ENCODE measurements at regions not wholly inside any gene's neighbourhood (a gene's known extent, or its start where the extent isn't known, plus 50 kb on each side); places are given as distances from the start of the nearest gene placed in this dataset.

DNA sequence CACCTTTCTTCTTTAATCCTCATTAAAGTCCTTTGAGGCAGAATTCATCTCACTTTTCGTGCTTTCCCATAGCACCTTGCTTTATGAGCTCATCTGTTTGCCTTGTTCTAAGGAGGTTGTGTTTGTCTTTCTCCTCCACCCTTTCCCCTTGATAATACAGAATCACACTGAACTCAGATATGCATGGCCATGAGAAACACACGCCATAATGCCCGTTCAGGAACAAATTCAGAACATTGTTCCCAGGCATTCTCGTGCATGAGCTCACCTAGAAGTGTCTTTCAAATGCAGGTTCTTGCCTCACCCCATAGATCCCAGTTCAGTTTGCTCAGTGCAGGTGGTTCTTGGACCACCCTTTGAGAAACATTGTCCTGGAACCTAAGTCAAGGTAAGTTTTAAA is 71.1 kb downstream of the TMEM114 start:
- no peak for DNase-seq

- DNase-seq = no peak
Measured at GRCh38 chr16:8517280-8517679, 73.0 kb downstream of the TMEM114 start.

- DNase-seq = no peak
Measured at GRCh38 chr16:8516471-8516870, 73.8 kb downstream of the TMEM114 start.

DNA sequence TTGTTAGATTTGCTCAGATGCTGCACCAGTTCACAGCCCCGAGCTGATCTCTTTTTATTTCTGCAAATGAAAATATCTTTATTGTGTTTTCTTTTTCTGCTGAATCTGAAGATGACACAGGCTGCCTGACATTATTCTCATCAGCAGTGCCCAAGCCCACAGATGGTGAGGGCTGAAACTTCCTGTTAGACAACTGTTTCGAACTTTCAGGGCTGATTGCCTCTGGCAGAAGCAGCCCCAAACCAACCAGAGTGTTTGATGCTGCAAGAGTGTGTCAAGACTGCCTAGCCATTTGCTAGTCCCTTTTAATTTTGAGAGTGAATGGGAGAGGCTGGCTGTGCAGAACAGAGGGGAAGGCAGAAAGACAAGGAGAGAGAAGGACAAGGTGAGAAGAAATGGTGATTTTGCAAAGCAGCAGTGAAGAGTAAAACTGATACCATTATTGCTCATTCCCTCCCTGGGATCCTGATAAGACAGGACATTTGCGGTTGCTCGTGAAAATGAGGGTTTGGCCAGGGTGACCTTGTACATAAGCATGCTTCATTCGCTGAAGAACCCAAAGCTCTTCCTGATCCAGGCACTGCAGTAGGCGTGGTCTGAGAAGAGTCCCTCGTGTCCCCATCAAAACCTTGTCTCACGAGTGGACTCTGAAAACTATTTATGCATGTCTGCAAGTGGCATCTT is 77.2 kb downstream of the TMEM114 start:
- no peak for DNase-seq

GRCh38 chr16:8511464-8511863 is 78.8 kb downstream of the TMEM114 start:
- DNase-seq = no peak

- no peak for DNase-seq
Measured at GRCh38 chr16:8510160-8510559, 80.2 kb downstream of the TMEM114 start.

- DNase-seq = no peak
Measured at GRCh38 chr16:8505327-8505991, 84.9 kb downstream of the TMEM114 start.

DNA sequence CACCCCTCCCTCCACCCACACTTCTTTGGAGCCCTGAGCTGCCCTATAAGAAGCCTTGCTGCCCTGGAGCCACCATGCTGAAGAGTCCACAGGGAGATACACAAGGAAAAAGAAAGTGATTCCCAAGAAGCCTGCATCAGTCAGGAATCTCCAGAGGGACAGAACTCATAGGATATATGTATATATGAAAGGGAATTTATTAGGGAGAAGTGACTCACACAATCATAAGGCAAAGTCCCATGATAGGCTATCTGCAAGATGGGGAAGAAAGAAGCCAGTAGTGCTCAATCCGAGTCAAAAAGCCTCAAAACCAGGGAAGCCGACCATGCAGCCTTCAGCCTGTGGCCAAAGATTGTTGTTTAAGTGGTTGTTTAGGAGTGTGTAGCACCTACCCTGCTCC is 87.9 kb downstream of the TMEM114 start:
- no peak for DNase-seq

GRCh38 chr16:8500351-8500750 is 90.0 kb downstream of the TMEM114 start:
- DNase-seq = no peak

- no peak for DNase-seq
Measured at GRCh38 chr16:8496364-8496763, 93.9 kb downstream of the TMEM114 start.

DNA sequence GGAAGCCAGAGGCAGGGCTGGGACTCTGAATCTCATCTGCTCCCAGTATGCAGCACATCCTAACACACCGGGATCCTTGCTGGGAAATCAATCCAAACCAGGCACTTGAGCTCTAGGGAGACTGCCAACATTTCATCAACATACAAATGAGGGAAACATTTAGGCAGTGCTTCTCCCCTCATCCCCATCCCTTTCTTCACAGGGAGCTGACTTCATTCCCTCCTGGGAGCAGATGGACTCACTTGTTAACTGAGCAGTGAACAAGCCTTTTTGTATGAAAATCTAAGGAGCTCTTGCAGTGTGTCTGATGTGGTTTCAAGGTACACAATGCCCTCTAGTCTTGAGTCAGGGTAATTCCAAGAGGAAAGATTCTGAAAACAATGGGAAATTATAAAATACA is 96.3 kb downstream of the TMEM114 start:
- peak in 1 of 2 donors; percentile 7 for DNase-seq

- DNase-seq = no peak
Measured at GRCh38 chr16:8492690-8493089, 97.6 kb downstream of the TMEM114 start.

DNA sequence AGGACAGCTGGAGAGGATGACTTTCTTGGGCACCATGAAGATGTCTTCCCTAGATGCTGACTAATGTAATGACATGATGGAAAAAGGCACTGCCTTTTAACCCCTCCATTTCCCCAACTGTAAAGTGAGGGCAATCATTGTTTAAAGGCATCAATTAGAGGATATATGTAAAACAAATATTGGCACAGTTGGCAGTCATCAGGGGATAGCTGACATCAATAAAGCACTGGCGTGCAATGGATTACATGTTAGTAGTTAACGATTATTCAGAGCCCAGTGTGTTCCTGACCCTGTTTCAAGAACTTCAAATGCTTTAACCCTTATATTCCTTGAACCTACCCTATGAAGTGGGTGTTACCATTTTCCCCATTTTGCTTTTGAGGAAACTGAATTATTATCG is 100.7 kb downstream of the TMEM114 start:
- DNase-seq = no peak

GRCh38 chr16:8486985-8487384 is 103.3 kb downstream of the TMEM114 start:
- DNase-seq = no peak

- DNase-seq = no peak
Measured at GRCh38 chr16:8483396-8483795, 106.9 kb downstream of the TMEM114 start.

GRCh38 chr16:8481810-8482209 is 108.5 kb downstream of the TMEM114 start:
- DNase-seq = no peak

DNA sequence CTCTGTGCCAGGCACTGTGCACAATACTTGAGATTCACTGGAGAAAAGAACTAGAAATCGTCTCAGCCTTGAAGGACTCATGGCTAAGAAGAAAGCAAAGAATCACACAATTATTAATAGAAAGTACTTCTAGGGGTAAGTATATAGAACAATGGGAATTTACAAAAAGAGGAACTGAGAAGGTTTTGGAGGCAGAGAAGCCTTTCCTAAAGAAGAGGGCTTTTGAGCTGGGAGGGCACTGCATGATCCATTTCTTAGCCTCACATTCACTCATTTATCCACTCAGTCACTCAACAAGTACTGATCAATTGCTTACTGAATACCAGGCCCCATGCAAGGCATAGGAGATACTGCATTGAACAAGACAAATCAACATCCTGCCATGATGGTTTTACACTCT is 113.5 kb downstream of the TMEM114 start:
- DNase-seq = no peak

GRCh38 chr16:8474587-8474986 is 115.7 kb downstream of the TMEM114 start:
- DNase-seq = no peak

DNA sequence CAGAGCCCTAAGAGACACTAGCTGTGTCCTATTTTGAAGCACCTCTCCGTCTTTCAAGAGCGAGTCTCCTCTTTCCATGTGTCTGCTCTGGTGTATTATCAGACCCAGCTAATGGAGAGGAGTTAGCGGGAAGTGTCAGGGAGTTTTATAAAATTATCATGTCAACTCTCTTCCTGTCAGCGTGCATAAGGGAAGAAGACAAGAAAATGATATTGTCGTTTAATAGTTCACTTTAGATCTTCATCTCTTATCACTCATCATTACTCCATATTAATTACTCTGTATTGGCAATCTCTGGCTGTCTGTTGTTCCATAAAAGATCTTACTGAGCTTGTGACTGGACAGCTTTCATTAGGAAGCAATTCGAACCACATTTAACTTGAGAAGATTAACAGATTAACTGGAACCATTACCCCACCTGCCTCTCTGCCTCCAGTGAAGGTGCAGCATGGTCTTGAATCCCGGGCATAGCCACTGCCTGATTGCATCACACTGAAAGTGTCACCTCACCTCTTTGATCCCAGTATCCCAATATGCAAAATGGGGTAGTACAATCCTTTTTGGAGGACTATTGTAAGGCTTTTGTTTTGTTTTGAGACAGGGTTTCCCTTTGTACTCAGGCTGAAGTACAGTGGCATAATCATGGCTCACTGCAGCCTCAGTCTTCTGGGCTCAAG is 121.1 kb downstream of the TMEM114 start:
- DNase-seq = no peak

- DNase-seq = no peak
Measured at GRCh38 chr16:8464979-8465378, 125.3 kb downstream of the TMEM114 start.

- DNase-seq = no peak
Measured at GRCh38 chr16:8459085-8459733, 131.1 kb downstream of the TMEM114 start.

DNA sequence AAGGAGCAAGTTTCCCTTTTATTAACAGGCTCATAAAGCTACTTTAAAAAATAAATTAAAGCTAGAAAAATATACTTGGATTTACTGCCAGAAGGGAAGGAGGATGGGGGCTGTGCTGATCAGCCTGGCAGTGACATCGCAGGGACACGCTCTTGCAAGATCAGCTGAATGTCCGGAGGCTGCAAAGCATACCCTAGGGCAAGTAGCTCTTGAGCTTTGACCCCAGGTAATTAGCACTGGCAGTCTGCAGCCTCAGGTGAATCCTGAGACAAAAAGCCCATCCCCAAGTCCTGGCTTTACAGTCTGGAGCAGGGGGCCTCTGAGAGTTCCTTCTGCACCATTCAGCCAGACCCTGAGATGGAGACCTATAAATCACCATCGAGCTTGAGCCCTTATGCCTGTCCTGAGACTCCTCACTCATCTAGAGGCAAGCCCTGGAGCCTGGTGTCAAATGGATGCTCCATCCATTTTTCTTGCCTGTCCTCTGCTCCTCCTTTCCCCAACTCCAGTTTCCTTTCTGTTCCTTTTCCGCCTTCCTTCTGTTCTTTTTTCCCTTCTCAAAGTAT is 131.7 kb downstream of the TMEM114 start:
- no peak for DNase-seq

- DNase-seq = no peak
Measured at GRCh38 chr16:8453359-8453758, 137.0 kb downstream of the TMEM114 start.

Data from hippocampal formation (tissue), 2 donors.